BJ (cell line): ENCODE measurements at regions not wholly inside any gene's neighbourhood (a gene's known extent, or its start where the extent isn't known, plus 50 kb on each side); places are given as distances from the start of the nearest gene placed in this dataset.
"Not testable (repeated sequence)": the region's sequence is repeated elsewhere in the genome, so short reads cannot be mapped to it uniquely, and the experiment has no call there.

Source experiments
- CTCF ChIA-PET: fragments of 350-600 bp; formaldehyde crosslinking; extraction: SDS; loops from one replicate; lab custom pipeline; 2021; ENCODE audit warnings: antibody characterized with exemption, inconsistent platforms; lab: Yijun Ruan, JAX
- POLR2A ChIA-PET: fragments of 300-600 bp; sonication (Branson Sonifier 250); formaldehyde crosslinking; extraction: SDS; loops from one replicate; lab custom pipeline; 2021; ENCODE audit warnings: antibody characterized with exemption; lab: Charles Lee
- DNase-seq: peaks from one replicate; pipeline ENCODE4 v3.0.0-alpha.2; 2011; ENCODE audit warnings: low read depth
- H3K27me3 ChIP-seq: 2 replicates; pipeline ENCODE4 v1.6.0; 2011; ENCODE audit warnings: low read length; ENCODE audit not compliant: control insufficient read depth, insufficient read depth
- H3K36me3 ChIP-seq: 2 replicates; pipeline ENCODE4 v1.5.1; 2011; ENCODE audit warnings: low read length; ENCODE audit not compliant: control insufficient read depth, insufficient read depth
- H3K4me3 ChIP-seq: 2 replicates; pipeline ENCODE4 v1.5.1; 2011; ENCODE audit warnings: low read depth, mild to moderate bottlenecking, control low read depth, low read length
- TF ChIP-seq, protein P1 (sequence below): IDR thresholded peaks from 2 replicates; pipeline ENCODE4 v1.5.1; 2011; ENCODE audit warnings: low read depth, mild to moderate bottlenecking, control low read depth, inconsistent platforms, low read length, moderate library complexity; ENCODE audit not compliant: insufficient read depth

DNA sequence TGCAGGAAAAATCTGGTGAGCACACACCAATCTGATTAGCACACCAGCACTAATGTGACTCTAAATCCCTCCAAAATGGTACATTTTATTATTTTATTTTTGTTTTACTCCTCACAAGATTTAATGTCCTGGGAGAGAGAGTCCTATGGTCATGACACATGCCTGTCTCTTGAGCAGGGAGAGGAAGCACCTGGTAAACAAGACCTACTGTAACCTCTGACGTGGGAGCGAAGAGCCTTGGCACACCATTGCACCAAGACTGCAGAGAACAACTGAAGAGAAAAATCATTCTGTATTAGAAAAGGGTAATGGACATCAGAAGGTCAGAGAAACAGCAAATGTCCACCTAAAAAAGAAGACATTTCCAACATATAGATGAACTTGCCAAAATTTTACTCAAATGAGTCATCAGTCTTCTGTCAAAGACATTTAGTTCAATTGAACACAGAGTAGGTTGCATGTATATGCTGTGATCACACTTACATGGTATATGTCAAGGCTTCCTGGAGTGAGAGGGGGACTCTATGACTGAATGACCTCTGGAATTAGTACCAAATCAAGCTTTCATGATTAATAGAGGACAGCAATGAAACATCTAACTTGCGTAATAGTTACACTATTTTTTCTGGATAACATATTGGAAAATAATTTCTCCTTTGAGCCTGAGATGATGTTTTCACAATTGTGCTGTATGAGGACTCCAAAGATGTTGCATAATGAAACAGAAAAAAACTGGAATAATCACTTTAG is 186.9 kb upstream of the FLRT2 start:
- Histone ChIP-seq H3K4me3 (no peak overlapping the region), H3K27me3 (no peaks in the 10 kb centered on the region), H3K36me3 (no peaks in the 10 kb centered on the region)
- CTCF ChIA-PET, result no interaction called here
- TF ChIP-seq, protein P1, sequence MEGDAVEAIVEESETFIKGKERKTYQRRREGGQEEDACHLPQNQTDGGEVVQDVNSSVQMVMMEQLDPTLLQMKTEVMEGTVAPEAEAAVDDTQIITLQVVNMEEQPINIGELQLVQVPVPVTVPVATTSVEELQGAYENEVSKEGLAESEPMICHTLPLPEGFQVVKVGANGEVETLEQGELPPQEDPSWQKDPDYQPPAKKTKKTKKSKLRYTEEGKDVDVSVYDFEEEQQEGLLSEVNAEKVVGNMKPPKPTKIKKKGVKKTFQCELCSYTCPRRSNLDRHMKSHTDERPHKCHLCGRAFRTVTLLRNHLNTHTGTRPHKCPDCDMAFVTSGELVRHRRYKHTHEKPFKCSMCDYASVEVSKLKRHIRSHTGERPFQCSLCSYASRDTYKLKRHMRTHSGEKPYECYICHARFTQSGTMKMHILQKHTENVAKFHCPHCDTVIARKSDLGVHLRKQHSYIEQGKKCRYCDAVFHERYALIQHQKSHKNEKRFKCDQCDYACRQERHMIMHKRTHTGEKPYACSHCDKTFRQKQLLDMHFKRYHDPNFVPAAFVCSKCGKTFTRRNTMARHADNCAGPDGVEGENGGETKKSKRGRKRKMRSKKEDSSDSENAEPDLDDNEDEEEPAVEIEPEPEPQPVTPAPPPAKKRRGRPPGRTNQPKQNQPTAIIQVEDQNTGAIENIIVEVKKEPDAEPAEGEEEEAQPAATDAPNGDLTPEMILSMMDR, result no peak
- no peak for DNase-seq
- POLR2A ChIA-PET, result no interaction called here

DNA sequence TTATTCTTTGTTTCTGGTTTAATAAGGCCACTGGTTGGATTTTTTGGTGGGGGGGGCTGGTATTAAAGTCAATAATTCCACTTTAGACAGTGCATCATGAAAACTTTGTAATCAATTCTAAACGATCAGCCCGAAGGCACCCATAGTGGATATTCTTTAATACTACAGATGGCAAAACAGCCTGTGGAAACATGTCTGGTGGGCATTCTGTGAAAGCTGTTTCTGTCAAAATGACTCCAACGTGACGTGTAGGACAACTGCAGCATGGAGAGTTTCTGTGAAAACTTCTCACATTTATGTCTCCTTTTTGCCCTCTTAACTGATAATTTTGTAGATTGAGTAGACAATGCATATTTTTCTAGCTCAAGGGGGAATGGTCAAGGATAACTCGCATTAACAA is 185.8 kb upstream of the FLRT2 start:
- H3K4me3 ChIP-seq, result no peak overlapping the region
- CTCF ChIA-PET, result no interaction called here
- H3K36me3 ChIP-seq, result no peaks in the 10 kb centered on the region
- DNase-seq, result no peak
- POLR2A ChIA-PET, result no interaction called here
- no peaks in the 10 kb centered on the region for H3K27me3 ChIP-seq
- TF ChIP-seq, protein P1, result no peak

DNA sequence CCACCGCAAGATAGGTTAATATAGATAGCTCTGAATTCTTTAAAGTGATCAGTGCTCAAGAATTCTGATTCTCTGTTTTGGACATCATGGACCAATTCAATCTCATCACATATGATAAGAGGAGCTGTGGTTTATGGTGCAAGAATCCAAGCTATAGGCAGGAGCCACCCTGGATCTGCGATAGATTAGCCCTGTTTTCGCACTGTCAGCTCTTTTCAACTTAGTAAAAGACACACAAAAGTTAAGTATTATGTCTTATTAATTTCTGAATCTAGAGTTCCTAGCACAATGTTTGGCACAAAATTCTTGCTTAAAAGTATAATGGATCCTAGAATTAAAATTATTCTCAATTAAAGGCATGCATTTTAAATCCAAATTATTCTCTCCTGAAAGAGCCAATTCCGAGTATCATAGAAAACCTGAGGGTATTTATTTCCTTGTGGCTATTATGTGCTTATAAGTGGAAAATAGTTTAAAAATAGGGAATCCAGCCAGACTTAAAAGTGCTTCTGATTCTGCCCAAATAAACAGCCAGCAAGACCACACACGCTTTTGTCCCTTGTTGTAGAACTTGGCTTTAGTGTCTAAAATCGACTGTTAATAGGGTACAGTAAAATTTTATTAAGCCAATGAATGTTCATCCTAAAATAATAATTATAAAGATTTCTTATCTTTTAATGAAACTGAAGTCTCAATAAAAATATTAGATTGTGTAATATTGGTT is 184.9 kb upstream of the FLRT2 start:
- CTCF ChIA-PET, result no interaction called here
- Histone ChIP-seq H3K4me3 (no peak overlapping the region), H3K27me3 (no peaks in the 10 kb centered on the region), H3K36me3 (no peaks in the 10 kb centered on the region)
- no peak for DNase-seq
- POLR2A ChIA-PET, result no interaction called here
- TF ChIP-seq, protein P1, result no peak

DNA sequence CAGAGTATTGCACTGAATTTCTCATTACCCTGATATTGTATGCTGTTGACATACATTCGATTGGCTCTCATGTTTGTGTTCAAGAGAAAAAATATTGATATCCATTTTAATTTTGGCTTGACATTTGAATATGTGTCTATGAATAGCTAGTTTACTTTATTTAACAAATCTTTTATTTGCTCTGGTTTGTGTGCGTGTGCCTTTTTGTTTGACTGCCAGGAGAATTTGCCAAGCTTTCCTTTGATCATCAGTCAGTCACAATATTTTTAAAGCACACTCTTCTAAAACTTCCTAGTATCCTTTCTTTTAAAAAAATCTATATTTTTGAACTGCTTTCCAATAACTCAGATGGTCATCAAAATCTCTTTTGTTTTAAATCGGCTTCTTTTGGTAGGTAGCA is 179.3 kb upstream of the FLRT2 start:
- no peak for DNase-seq
- no peak overlapping the region for H3K4me3 ChIP-seq
- ChIA-PET CTCF (interaction anchor here (0.6 kb wide), 1 partner anchor 10 kb away, joined by 3 read pairs; no protein-coding TSS in a partner anchor), POLR2A (no interaction called here)
- TF ChIP-seq, protein P1, result no peak
- no peaks in the 10 kb centered on the region for H3K36me3 ChIP-seq
- no peaks in the 10 kb centered on the region for H3K27me3 ChIP-seq

DNA sequence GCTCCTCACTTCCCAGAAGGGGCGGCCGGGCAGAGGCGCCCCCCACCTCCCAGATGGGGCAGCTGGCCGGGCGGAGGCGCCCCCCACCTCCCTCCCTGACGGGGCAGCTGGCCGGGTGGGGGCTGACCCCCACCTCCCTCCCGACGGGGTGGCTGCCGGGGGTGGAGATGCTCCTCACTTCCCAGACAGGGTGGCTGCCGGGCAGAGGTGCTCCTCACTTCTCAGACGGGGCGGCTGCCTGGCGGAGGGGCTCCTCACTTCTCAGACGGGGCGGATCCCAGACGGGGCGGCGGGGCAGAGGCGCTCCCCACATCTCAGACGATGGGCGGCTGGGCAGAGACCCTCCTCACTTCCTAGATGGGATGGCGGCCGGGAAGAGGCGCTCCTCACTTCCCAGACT is 177.4 kb upstream of the FLRT2 start:
- H3K36me3 ChIP-seq, H3K27me3 ChIP-seq, H3K4me3 ChIP-seq, CTCF ChIA-PET, POLR2A ChIA-PET, DNase-seq: not testable (repeated sequence)
